Neural cell (in vitro differentiated cells): ENCODE measurements at regions not wholly inside any gene's neighbourhood (a gene's known extent, or its start where the extent isn't known, plus 50 kb on each side); places are given as distances from the start of the nearest gene placed in this dataset.

ENCODE experiments used
- H2AFZ ChIP-seq: fragments of 200-600, 300-800 bp; sonication (generic), shearing (Covaris generic); 2 replicates; pipeline ENCODE4 v1.6.0; 2014; ENCODE audit warnings: low read depth, mild to moderate bottlenecking, antibody characterized with exemption, low read length, moderate library complexity
- H3F3A ChIP-seq: fragments of 200-600 bp; shearing (Covaris generic); 2 replicates; pipeline ENCODE4 v1.6.1; 2016; ENCODE audit warnings: mild to moderate bottlenecking, moderate library complexity, mixed read lengths, antibody characterized with exemption, low read length; ENCODE audit not compliant: insufficient read depth, poor library complexity, severe bottlenecking
- H3K27ac ChIP-seq: fragments of 200-600, 300-800 bp; sonication (generic), shearing (Covaris generic); 2 replicates; pipeline ENCODE4 v1.5.1; 2014; ENCODE audit warnings: mild to moderate bottlenecking, low read length, moderate library complexity
- H3K27me3 ChIP-seq: fragments of 300-800, 200-600 bp; sonication (generic), shearing (Covaris generic); 2 replicates; pipeline ENCODE4 v1.6.0; 2014; ENCODE audit warnings: mild to moderate bottlenecking, low read depth, low read length, moderate library complexity; ENCODE audit not compliant: insufficient read depth
- H3K36me3 ChIP-seq: fragments of 300-800, 200-600 bp; sonication (generic), shearing (Covaris generic); 2 replicates; pipeline ENCODE4 v1.5.1; 2014; ENCODE audit warnings: mild to moderate bottlenecking, antibody characterized with exemption, low read length, moderate library complexity; ENCODE audit not compliant: insufficient read depth
- H3K4me2 ChIP-seq: fragments of 300-800, 200-600 bp; sonication (generic), shearing (Covaris generic); 2 replicates; pipeline ENCODE4 v1.6.0; 2014; ENCODE audit warnings: mild to moderate bottlenecking, low read length
- H3K4me3 ChIP-seq: fragments of 300-800, 200-600 bp; sonication (generic), shearing (Covaris generic); 2 replicates; pipeline ENCODE4 v1.5.1; 2014; ENCODE audit warnings: mild to moderate bottlenecking, low read length, moderate library complexity
- H3K79me2 ChIP-seq: fragments of 200-600 bp; shearing (Covaris generic); replicated peaks from 2 replicates; pipeline ENCODE4 v1.6.0; 2014; ENCODE audit warnings: mild to moderate bottlenecking, low read length, moderate library complexity; ENCODE audit not compliant: insufficient read depth
- H3K9ac ChIP-seq: fragments of 300-800, 200-600 bp; sonication (generic), shearing (Covaris generic); 2 replicates; pipeline ENCODE4 v1.6.1; 2016; ENCODE audit warnings: mild to moderate bottlenecking, low read length, mixed read lengths
- H3K9me2 ChIP-seq: fragments of 200-600 bp; shearing (Covaris generic); 2 replicates; pipeline ENCODE4 v1.6.1; 2016; ENCODE audit warnings: mild to moderate bottlenecking, low read length, mixed read lengths; ENCODE audit not compliant: insufficient read depth
- H3K9me3 ChIP-seq: fragments of 200-600, 300-800 bp; sonication (generic), shearing (Covaris generic); 2 replicates; pipeline ENCODE4 v1.6.1; 2016; ENCODE audit warnings: mild to moderate bottlenecking, mixed run types, low read length, moderate library complexity, mixed read lengths
- H4K20me1 ChIP-seq: fragments of 200-600 bp; shearing (Covaris generic); 2 replicates; pipeline ENCODE4 v1.6.1; 2016; ENCODE audit warnings: mild to moderate bottlenecking, mixed run types; ENCODE audit not compliant: insufficient read depth
- EP300 ChIP-seq: fragments of 450-650 bp; conservative IDR thresholded peaks from 2 replicates; pipeline ENCODE4 v1.6.1; 2014; ENCODE audit warnings: antibody characterized with exemption, mild to moderate bottlenecking, moderate library complexity; ENCODE audit not compliant: poor library complexity, severe bottlenecking
- EZH2 ChIP-seq: fragments of 200-600, 300-800 bp; shearing (Covaris generic), sonication (generic); IDR thresholded peaks from 2 replicates; pipeline ENCODE4 v1.6.1; 2014; ENCODE audit warnings: antibody characterized with exemption, low read length, borderline replicate concordance, mild to moderate bottlenecking; ENCODE audit not compliant: insufficient read depth, poor library complexity, severe bottlenecking
- MXI1 ChIP-seq: fragments of 450-650 bp; conservative IDR thresholded peaks from 2 replicates; pipeline ENCODE4 v1.6.1; 2014; ENCODE audit warnings: antibody characterized with exemption, mild to moderate bottlenecking; ENCODE audit not compliant: poor library complexity, severe bottlenecking
- POLR2AphosphoS5 ChIP-seq: IDR thresholded peaks from 2 replicates; pipeline ENCODE4 v1.6.1; 2012
- RAD21 ChIP-seq: fragments of 450-650 bp; conservative IDR thresholded peaks from 2 replicates; pipeline ENCODE4 v1.6.1; 2014; ENCODE audit warnings: antibody characterized with exemption, mild to moderate bottlenecking, moderate library complexity
- SMC3 ChIP-seq: fragments of 450-650 bp; conservative IDR thresholded peaks from 2 replicates; pipeline ENCODE4 v1.6.1; 2014; ENCODE audit warnings: antibody characterized with exemption, mild to moderate bottlenecking, moderate library complexity; ENCODE audit not compliant: poor library complexity
- TAF1 ChIP-seq: IDR thresholded peaks from 2 replicates; pipeline ENCODE4 v1.6.1; 2012; ENCODE audit warnings: low read depth
- TF ChIP-seq, protein P1 (sequence below): fragments of 450-650 bp; IDR thresholded peaks from 2 replicates; pipeline ENCODE4 v1.5.1; 2014; ENCODE audit warnings: antibody characterized with exemption, mild to moderate bottlenecking, moderate library complexity; ENCODE audit not compliant: poor library complexity, severe bottlenecking
- TF ChIP-seq, protein P2 (sequence below): IDR thresholded peaks from 2 replicates; pipeline ENCODE4 v1.6.1; 2012; ENCODE audit warnings: borderline replicate concordance

DNA sequence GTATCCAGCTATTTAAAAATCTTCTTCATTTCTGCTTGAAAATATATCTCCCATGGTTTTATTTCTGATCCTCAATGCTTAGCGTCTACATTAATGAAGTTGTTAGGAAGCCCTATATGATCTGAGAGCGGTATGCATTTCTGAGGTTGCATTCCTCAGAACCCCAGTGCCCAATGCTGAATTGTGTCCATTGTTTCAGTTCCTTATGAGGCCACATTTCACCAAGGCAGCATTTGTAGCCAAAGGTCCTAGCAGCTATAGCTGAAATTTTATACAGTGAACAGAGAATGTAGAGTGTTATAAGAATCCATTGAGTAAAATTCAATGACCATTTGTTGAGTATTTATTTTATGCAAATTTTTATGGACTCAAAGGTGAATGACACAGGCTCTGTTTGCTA is 209.5 kb downstream of the PCDH7 start:
- no peaks in the 10 kb centered on the region for H3K9me3 ChIP-seq
- H4K20me1 ChIP-seq: no peaks in the 10 kb centered on the region
- no peaks in the 10 kb centered on the region for H3F3A ChIP-seq
- no peak overlapping the region for H2AFZ ChIP-seq
- H3K9me2 ChIP-seq: peaks cover 3% of the 10 kb centered on the region
- no peaks in the 10 kb centered on the region for H3K27me3 ChIP-seq
- H3K9ac ChIP-seq: no peak overlapping the region
- no peak for TF ChIP-seq RAD21
- TF ChIP-seq POLR2AphosphoS5: no peak
- no peak for TF ChIP-seq TAF1
- TF ChIP-seq MXI1: no peak
- no peak for TF ChIP-seq SMC3
- TF ChIP-seq, protein P1, sequence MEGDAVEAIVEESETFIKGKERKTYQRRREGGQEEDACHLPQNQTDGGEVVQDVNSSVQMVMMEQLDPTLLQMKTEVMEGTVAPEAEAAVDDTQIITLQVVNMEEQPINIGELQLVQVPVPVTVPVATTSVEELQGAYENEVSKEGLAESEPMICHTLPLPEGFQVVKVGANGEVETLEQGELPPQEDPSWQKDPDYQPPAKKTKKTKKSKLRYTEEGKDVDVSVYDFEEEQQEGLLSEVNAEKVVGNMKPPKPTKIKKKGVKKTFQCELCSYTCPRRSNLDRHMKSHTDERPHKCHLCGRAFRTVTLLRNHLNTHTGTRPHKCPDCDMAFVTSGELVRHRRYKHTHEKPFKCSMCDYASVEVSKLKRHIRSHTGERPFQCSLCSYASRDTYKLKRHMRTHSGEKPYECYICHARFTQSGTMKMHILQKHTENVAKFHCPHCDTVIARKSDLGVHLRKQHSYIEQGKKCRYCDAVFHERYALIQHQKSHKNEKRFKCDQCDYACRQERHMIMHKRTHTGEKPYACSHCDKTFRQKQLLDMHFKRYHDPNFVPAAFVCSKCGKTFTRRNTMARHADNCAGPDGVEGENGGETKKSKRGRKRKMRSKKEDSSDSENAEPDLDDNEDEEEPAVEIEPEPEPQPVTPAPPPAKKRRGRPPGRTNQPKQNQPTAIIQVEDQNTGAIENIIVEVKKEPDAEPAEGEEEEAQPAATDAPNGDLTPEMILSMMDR: no peak
- TF ChIP-seq EP300: no peak
- TF ChIP-seq, protein P2, sequence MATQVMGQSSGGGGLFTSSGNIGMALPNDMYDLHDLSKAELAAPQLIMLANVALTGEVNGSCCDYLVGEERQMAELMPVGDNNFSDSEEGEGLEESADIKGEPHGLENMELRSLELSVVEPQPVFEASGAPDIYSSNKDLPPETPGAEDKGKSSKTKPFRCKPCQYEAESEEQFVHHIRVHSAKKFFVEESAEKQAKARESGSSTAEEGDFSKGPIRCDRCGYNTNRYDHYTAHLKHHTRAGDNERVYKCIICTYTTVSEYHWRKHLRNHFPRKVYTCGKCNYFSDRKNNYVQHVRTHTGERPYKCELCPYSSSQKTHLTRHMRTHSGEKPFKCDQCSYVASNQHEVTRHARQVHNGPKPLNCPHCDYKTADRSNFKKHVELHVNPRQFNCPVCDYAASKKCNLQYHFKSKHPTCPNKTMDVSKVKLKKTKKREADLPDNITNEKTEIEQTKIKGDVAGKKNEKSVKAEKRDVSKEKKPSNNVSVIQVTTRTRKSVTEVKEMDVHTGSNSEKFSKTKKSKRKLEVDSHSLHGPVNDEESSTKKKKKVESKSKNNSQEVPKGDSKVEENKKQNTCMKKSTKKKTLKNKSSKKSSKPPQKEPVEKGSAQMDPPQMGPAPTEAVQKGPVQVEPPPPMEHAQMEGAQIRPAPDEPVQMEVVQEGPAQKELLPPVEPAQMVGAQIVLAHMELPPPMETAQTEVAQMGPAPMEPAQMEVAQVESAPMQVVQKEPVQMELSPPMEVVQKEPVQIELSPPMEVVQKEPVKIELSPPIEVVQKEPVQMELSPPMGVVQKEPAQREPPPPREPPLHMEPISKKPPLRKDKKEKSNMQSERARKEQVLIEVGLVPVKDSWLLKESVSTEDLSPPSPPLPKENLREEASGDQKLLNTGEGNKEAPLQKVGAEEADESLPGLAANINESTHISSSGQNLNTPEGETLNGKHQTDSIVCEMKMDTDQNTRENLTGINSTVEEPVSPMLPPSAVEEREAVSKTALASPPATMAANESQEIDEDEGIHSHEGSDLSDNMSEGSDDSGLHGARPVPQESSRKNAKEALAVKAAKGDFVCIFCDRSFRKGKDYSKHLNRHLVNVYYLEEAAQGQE: no peak
- no peak for TF ChIP-seq EZH2
- no peaks in the 10 kb centered on the region for H3K36me3 ChIP-seq
- no peak overlapping the region for H3K4me3 ChIP-seq
- no peak overlapping the region for H3K27ac ChIP-seq
- H3K79me2 ChIP-seq: no peaks in the 10 kb centered on the region
- H3K4me2 ChIP-seq: no peak overlapping the region

DNA sequence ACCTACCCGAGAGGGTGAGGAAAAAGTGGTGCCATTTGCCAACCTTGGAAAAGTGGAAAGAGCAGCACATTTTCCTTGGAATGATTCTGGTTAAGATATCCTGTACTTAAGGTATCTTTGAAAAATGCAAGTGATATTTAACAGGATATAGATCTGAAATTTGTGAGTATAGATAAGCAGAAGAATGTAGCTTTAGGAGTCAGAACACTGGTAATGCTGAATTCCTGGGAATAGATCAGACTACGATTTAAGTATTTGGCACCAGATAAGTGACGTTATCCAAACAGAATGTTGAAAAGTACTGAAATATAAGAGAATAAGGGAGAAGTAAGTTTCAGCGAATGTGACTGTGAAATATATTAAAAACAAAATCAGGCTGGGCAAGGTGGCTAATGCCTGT is 210.1 kb downstream of the PCDH7 start:
- no peak overlapping the region for H3K4me2 ChIP-seq
- H3K27ac ChIP-seq: no peak overlapping the region
- H3K4me3 ChIP-seq: no peak overlapping the region
- TF ChIP-seq TAF1: no peak
- no peak for TF ChIP-seq EP300
- H2AFZ ChIP-seq: no peak overlapping the region
- no peaks in the 10 kb centered on the region for H4K20me1 ChIP-seq
- no peaks in the 10 kb centered on the region for H3K9me3 ChIP-seq
- H3K9me2 ChIP-seq: peaks cover 3% of the 10 kb centered on the region
- no peak overlapping the region for H3K9ac ChIP-seq
- H3K27me3 ChIP-seq: no peaks in the 10 kb centered on the region
- no peaks in the 10 kb centered on the region for H3K36me3 ChIP-seq
- H3F3A ChIP-seq: no peaks in the 10 kb centered on the region
- no peaks in the 10 kb centered on the region for H3K79me2 ChIP-seq

DNA sequence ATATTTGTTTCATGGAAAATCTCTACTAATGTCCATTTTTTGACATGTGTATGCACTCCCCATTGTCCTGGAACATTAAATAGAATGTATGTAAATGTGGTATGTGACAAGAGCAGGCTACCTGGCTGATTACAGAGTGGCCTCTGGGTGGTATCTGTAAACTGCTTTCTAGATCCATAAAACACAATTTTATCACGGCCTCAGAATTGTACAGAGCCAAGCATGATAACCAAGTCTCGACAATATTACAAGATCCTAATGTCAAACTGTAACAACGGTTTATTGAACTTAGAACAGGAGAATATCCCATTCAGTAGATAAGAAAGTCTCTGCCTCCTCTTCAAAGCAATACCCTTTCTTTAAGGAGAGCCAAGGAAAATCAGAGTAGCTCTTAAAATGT is 212.4 kb downstream of the PCDH7 start:
- H3K27me3 ChIP-seq: no peaks in the 10 kb centered on the region

More for the DNA sequence above, 212.4 kb downstream of the PCDH7 start:
- Histone ChIP-seq H3K9me3 (no peaks in the 10 kb centered on the region), H3K36me3 (no peaks in the 10 kb centered on the region), H3K9me2 (peaks cover 3% of the 10 kb centered on the region), H3K9ac (no peak overlapping the region), H3K79me2 (no peaks in the 10 kb centered on the region), H3K27ac (no peak overlapping the region), H4K20me1 (no peaks in the 10 kb centered on the region), H3K4me2 (no peak overlapping the region), H3K4me3 (no peak overlapping the region), H2AFZ (no peak overlapping the region), H3F3A (no peaks in the 10 kb centered on the region)
- TF ChIP-seq SMC3: no peak
- TF ChIP-seq TAF1: no peak
- TF ChIP-seq EP300: no peak
- TF ChIP-seq, protein P2: no peak
- TF ChIP-seq, protein P1: no peak
- TF ChIP-seq EZH2: no peak
- TF ChIP-seq RAD21: no peak
- TF ChIP-seq MXI1: no peak
- no peak for TF ChIP-seq POLR2AphosphoS5
